Upper lobe of left lung (tissue), 4 donors: ENCODE measurements at regions not wholly inside any gene's neighbourhood (a gene's known extent, or its start where the extent isn't known, plus 50 kb on each side); places are given as distances from the start of the nearest gene placed in this dataset.

Experiments
- EP300 ChIP-seq, 4 donors: sonication (generic); formaldehyde crosslinking; IDR thresholded peaks; one replicate each; pipeline ENCODE4 v1.5.1; 2017; ENCODE audit warnings: antibody characterized with exemption in 4 of 4, control low read depth in 2 of 4
- TF ChIP-seq, protein P1 (sequence below), 6 experiments: fragments of 450-650 bp in 4 of 6; fragments of 200-600 bp in 2 of 6; sonication (generic) in 2 of 6; IDR thresholded peaks; one replicate each; pipeline ENCODE4 v1.5.1; 2016 to 2019; ENCODE audit warnings: antibody characterized with exemption in 6 of 6

DNA sequence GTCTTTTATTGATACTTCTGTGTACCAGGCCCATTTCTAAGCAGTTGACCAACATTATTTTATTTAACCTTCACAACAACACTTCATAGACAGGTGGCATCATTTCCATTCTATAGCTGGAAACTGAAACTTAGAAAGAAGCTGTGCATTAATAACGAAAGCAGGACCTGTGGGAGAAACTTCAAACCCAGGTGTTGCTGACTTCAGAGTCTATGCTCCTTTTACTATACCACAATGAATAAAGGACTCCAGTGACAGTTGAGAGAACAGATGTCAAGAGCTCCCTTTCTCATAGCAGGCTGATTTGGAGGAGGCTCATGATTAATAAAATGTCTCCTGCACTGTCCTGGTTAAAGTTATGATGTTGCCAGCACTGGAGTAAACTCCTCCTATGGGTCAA lies 56.6 kb upstream of the POU3F2 start:
- TF ChIP-seq, protein P1, sequence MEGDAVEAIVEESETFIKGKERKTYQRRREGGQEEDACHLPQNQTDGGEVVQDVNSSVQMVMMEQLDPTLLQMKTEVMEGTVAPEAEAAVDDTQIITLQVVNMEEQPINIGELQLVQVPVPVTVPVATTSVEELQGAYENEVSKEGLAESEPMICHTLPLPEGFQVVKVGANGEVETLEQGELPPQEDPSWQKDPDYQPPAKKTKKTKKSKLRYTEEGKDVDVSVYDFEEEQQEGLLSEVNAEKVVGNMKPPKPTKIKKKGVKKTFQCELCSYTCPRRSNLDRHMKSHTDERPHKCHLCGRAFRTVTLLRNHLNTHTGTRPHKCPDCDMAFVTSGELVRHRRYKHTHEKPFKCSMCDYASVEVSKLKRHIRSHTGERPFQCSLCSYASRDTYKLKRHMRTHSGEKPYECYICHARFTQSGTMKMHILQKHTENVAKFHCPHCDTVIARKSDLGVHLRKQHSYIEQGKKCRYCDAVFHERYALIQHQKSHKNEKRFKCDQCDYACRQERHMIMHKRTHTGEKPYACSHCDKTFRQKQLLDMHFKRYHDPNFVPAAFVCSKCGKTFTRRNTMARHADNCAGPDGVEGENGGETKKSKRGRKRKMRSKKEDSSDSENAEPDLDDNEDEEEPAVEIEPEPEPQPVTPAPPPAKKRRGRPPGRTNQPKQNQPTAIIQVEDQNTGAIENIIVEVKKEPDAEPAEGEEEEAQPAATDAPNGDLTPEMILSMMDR (IDR thresholded peaks at IDR 0.05): no peak
- no peak for TF ChIP-seq EP300 (IDR thresholded peaks at IDR 0.05)
